Epithelial cell of proximal tubule (primary cell): ENCODE measurements at regions not wholly inside any gene's neighbourhood (a gene's known extent, or its start where the extent isn't known, plus 50 kb on each side); places are given as distances from the start of the nearest gene placed in this dataset.
"Not testable (repeated sequence)": the region's sequence is repeated elsewhere in the genome, so short reads cannot be mapped to it uniquely, and the experiment has no call there.

Experiments used
- DNase-seq: peaks from one replicate; pipeline ENCODE4 v3.0.0-alpha.2; 2011; ENCODE audit warnings: low read depth
- H3K4me3 ChIP-seq: 2 replicates; pipeline ENCODE4 v1.5.1; 2011; ENCODE audit warnings: low read depth, mild to moderate bottlenecking, low read length
- CTCF ChIP-seq: conservative IDR thresholded peaks from 2 replicates; pipeline ENCODE4 v1.5.1; 2012; ENCODE audit warnings: low read depth, mild to moderate bottlenecking, low read length

GRCh38 chr6:19892260-19892659 lies 55.1 kb downstream of the ID4 start:
- peak; percentile 32 for DNase-seq
- no peak overlapping the region for H3K4me3 ChIP-seq
- no peak for TF ChIP-seq CTCF

GRCh38 chr6:19895866-19896692 lies 58.9 kb downstream of the ID4 start:
- no peak for DNase-seq
- no peak overlapping the region for H3K4me3 ChIP-seq
- TF ChIP-seq CTCF, result no peak

GRCh38 chr6:19896693-19897010 lies 59.5 kb downstream of the ID4 start:
- DNase-seq, result no peak
- no peak overlapping the region for H3K4me3 ChIP-seq
- TF ChIP-seq CTCF, result no peak

- no peak overlapping the region for H3K4me3 ChIP-seq
- no peak for DNase-seq
- TF ChIP-seq CTCF, result no peak
These were observed 61.1 kb downstream of the ID4 start for GRCh38 chr6:19898141-19898740.

GRCh38 chr6:19902201-19902600 lies 65.0 kb downstream of the ID4 start:
- no peak for DNase-seq
- TF ChIP-seq CTCF, result no peak
- no peak overlapping the region for H3K4me3 ChIP-seq

GRCh38 chr6:19904408-19904807 lies 67.2 kb downstream of the ID4 start:
- peak; percentile 16 for TF ChIP-seq CTCF
- not testable (repeated sequence) for DNase-seq, H3K4me3 ChIP-seq

GRCh38 chr6:19905584-19905983 lies 68.4 kb downstream of the ID4 start:
- H3K4me3 ChIP-seq, result no peak overlapping the region
- TF ChIP-seq CTCF, result no peak
- DNase-seq, result no peak
